ENCODE measurements at regions not wholly inside any gene's neighbourhood (a gene's known extent, or its start where the extent isn't known, plus 50 kb on each side); places are given as distances from the start of the nearest gene placed in this dataset.
"Not testable (repeated sequence)": the region's sequence is repeated elsewhere in the genome, so short reads cannot be mapped to it uniquely, and the experiment has no call there.

- not testable (repeated sequence) for H3K9me3 Mint-ChIP-seq; ATAC-seq (replicated peaks in 1 of 2); H3K4me1 Mint-ChIP-seq (ENCODE audit: low read depth); DNase-seq; H3K36me3 Mint-ChIP-seq (ENCODE audit: insufficient read depth in 2 of 2); H3K4me3 Mint-ChIP-seq; H3K27me3 Mint-ChIP-seq (ENCODE audit: low read depth); H3K27ac Mint-ChIP-seq
These were observed 360.1 kb upstream of the CHORDC1 start for GRCh38 chr11:90582999-90583398.

- Mint-ChIP-seq H3K27ac (no peak overlapping the region), H3K9me3 (peaks cover 4 to 7% of the 10 kb centered on the region in 2 donors), H3K4me3 (no peak overlapping the region), H3K4me1 (ENCODE audit: low read depth) (no peaks in the 10 kb centered on the region), H3K36me3 (ENCODE audit: insufficient read depth in 2 of 2) (no peaks in the 10 kb centered on the region), H3K27me3 (ENCODE audit: low read depth) (no peaks in the 10 kb centered on the region)
- DNase-seq (no peak), ATAC-seq (replicated peaks in 1 of 2) (no peak)
These were observed 341.7 kb upstream of the CHORDC1 start for GRCh38 chr11:90564531-90564930.

GRCh38 chr11:90558328-90558865 is 335.5 kb upstream of the CHORDC1 start:
- Mint-ChIP-seq H3K36me3 (ENCODE audit: insufficient read depth in 2 of 2) (peaks cover 0 to 2% of the 10 kb centered on the region in 2 donors), H3K9me3 (peaks cover 2 to 4% of the 10 kb centered on the region in 2 donors), H3K4me1 (ENCODE audit: low read depth) (no peaks in the 10 kb centered on the region), H3K27ac (no peak overlapping the region), H3K27me3 (ENCODE audit: low read depth) (no peaks in the 10 kb centered on the region), H3K4me3 (no peak overlapping the region)
- ATAC-seq (replicated peaks in 1 of 2): no peak
- no peak for DNase-seq

- Mint-ChIP-seq H3K9me3 (peaks cover 2% of the 10 kb centered on the region in 2 donors), H3K36me3 (ENCODE audit: insufficient read depth in 2 of 2) (peaks cover 0 to 2% of the 10 kb centered on the region in 2 donors), H3K27ac (no peak overlapping the region), H3K4me3 (no peak overlapping the region), H3K4me1 (ENCODE audit: low read depth) (no peaks in the 10 kb centered on the region), H3K27me3 (ENCODE audit: low read depth) (no peaks in the 10 kb centered on the region)
- DNase-seq (no peak), ATAC-seq (replicated peaks in 1 of 2) (no peak)
These were observed 333.8 kb upstream of the CHORDC1 start for GRCh38 chr11:90556606-90557005.

GRCh38 chr11:90556026-90556425 is 333.2 kb upstream of the CHORDC1 start:
- ATAC-seq (replicated peaks in 1 of 2) (no peak), DNase-seq (no peak)
- no peaks in the 10 kb centered on the region for H3K27me3 Mint-ChIP-seq (ENCODE audit: low read depth)
- H3K4me3 Mint-ChIP-seq: no peak overlapping the region
- no peaks in the 10 kb centered on the region for H3K4me1 Mint-ChIP-seq (ENCODE audit: low read depth)
- peaks cover 2% of the 10 kb centered on the region in 2 donors for H3K9me3 Mint-ChIP-seq
- H3K27ac Mint-ChIP-seq: no peak overlapping the region
- peaks cover 0 to 2% of the 10 kb centered on the region in 2 donors for H3K36me3 Mint-ChIP-seq (ENCODE audit: insufficient read depth in 2 of 2)

- Mint-ChIP-seq H3K27ac (no peak overlapping the region), H3K27me3 (ENCODE audit: low read depth) (no peaks in the 10 kb centered on the region), H3K9me3 (peaks cover 2% of the 10 kb centered on the region in 2 donors), H3K4me3 (no peak overlapping the region), H3K36me3 (ENCODE audit: insufficient read depth in 2 of 2) (peaks cover 0 to 2% of the 10 kb centered on the region in 2 donors), H3K4me1 (ENCODE audit: low read depth) (no peaks in the 10 kb centered on the region)
- DNase-seq (no peak), ATAC-seq (replicated peaks in 1 of 2) (no peak)
These were observed 332.6 kb upstream of the CHORDC1 start for GRCh38 chr11:90555477-90555876.

GRCh38 chr11:90542092-90542491 is 319.2 kb upstream of the CHORDC1 start:
- no peak for ATAC-seq (replicated peaks in 1 of 2)
- Mint-ChIP-seq H3K27ac (no peak overlapping the region), H3K4me3 (no peak overlapping the region), H3K27me3 (ENCODE audit: low read depth) (no peaks in the 10 kb centered on the region), H3K4me1 (ENCODE audit: low read depth) (no peaks in the 10 kb centered on the region), H3K36me3 (ENCODE audit: insufficient read depth in 2 of 2) (no peaks in the 10 kb centered on the region), H3K9me3 (no peaks in the 10 kb centered on the region)
- no peak for DNase-seq

- Mint-ChIP-seq H3K9me3 (no peaks in the 10 kb centered on the region), H3K27ac (no peak overlapping the region), H3K4me3 (no peak overlapping the region), H3K4me1 (ENCODE audit: low read depth) (no peaks in the 10 kb centered on the region), H3K36me3 (ENCODE audit: insufficient read depth in 2 of 2) (no peaks in the 10 kb centered on the region), H3K27me3 (ENCODE audit: low read depth) (no peaks in the 10 kb centered on the region)
- ATAC-seq (replicated peaks in 1 of 2) (no peak), DNase-seq (no peak)
These were observed 313.5 kb upstream of the CHORDC1 start for GRCh38 chr11:90536301-90536700.

GRCh38 chr11:90532125-90532524 is 309.3 kb upstream of the CHORDC1 start:
- H3K36me3 Mint-ChIP-seq (ENCODE audit: insufficient read depth in 2 of 2): no peaks in the 10 kb centered on the region
- no peaks in the 10 kb centered on the region for H3K4me1 Mint-ChIP-seq (ENCODE audit: low read depth)
- no peak for ATAC-seq (replicated peaks in 1 of 2)
- DNase-seq: no peak
- H3K9me3 Mint-ChIP-seq: no peaks in the 10 kb centered on the region
- no peaks in the 10 kb centered on the region for H3K27me3 Mint-ChIP-seq (ENCODE audit: low read depth)
- no peak overlapping the region for H3K4me3 Mint-ChIP-seq
- no peak overlapping the region for H3K27ac Mint-ChIP-seq

- DNase-seq (no peak), ATAC-seq (replicated peaks in 1 of 2) (no peak)
- H3K9me3 Mint-ChIP-seq: no peaks in the 10 kb centered on the region
- H3K4me3 Mint-ChIP-seq: no peak overlapping the region
- H3K4me1 Mint-ChIP-seq (ENCODE audit: low read depth): no peaks in the 10 kb centered on the region
- H3K27ac Mint-ChIP-seq: no peak overlapping the region
- H3K36me3 Mint-ChIP-seq (ENCODE audit: insufficient read depth in 2 of 2): peaks cover 0 to 1% of the 10 kb centered on the region in 2 donors
- H3K27me3 Mint-ChIP-seq (ENCODE audit: low read depth): no peaks in the 10 kb centered on the region
These were observed 308.2 kb upstream of the CHORDC1 start for GRCh38 chr11:90531001-90531400.

- H3K4me3 Mint-ChIP-seq: no peak overlapping the region
- H3K9me3 Mint-ChIP-seq: no peaks in the 10 kb centered on the region
- DNase-seq: no peak
- H3K36me3 Mint-ChIP-seq (ENCODE audit: insufficient read depth in 2 of 2): peaks cover 0 to 1% of the 10 kb centered on the region in 2 donors
- ATAC-seq (replicated peaks in 1 of 2): no peak
- no peaks in the 10 kb centered on the region for H3K27me3 Mint-ChIP-seq (ENCODE audit: low read depth)
- H3K4me1 Mint-ChIP-seq (ENCODE audit: low read depth): no peaks in the 10 kb centered on the region
- H3K27ac Mint-ChIP-seq: no peak overlapping the region
These were observed 303.1 kb upstream of the CHORDC1 start for GRCh38 chr11:90525962-90526361.

GRCh38 chr11:90512846-90513245 is 290.0 kb upstream of the CHORDC1 start:
- Mint-ChIP-seq H3K27me3 (ENCODE audit: low read depth) (no peaks in the 10 kb centered on the region), H3K4me1 (ENCODE audit: low read depth) (no peaks in the 10 kb centered on the region), H3K27ac (no peak overlapping the region), H3K36me3 (ENCODE audit: insufficient read depth in 2 of 2) (peaks cover 0 to 1% of the 10 kb centered on the region in 2 donors), H3K9me3 (peaks cover 0 to 3% of the 10 kb centered on the region in 2 donors), H3K4me3 (no peak overlapping the region)
- ATAC-seq (replicated peaks in 1 of 2) (no peak), DNase-seq (no peak)

- ATAC-seq (replicated peaks in 1 of 2): no peak
These were observed 288.0 kb upstream of the CHORDC1 start for GRCh38 chr11:90510839-90511238.

GRCh38 chr11:90500922-90501568 is 278.2 kb upstream of the CHORDC1 start:
- H3K36me3 Mint-ChIP-seq (ENCODE audit: insufficient read depth in 2 of 2): peaks cover 0 to 2% of the 10 kb centered on the region in 2 donors
- H3K27ac Mint-ChIP-seq: no peak overlapping the region
- ATAC-seq (replicated peaks in 1 of 2) (no peak), DNase-seq (no peak)
- no peaks in the 10 kb centered on the region for H3K4me1 Mint-ChIP-seq (ENCODE audit: low read depth)
- peaks cover 5 to 6% of the 10 kb centered on the region in 2 donors for H3K9me3 Mint-ChIP-seq
- H3K4me3 Mint-ChIP-seq: no peak overlapping the region
- H3K27me3 Mint-ChIP-seq (ENCODE audit: low read depth): no peaks in the 10 kb centered on the region

More at GRCh38 chr11:90510839-90511238, 288.0 kb upstream of the CHORDC1 start:
- no peak overlapping the region for H3K4me3 Mint-ChIP-seq
- no peaks in the 10 kb centered on the region for H3K4me1 Mint-ChIP-seq (ENCODE audit: low read depth)
- no peaks in the 10 kb centered on the region for H3K27me3 Mint-ChIP-seq (ENCODE audit: low read depth)
- DNase-seq: no peak
- no peak overlapping the region for H3K27ac Mint-ChIP-seq
- peaks cover 0 to 1% of the 10 kb centered on the region in 2 donors for H3K36me3 Mint-ChIP-seq (ENCODE audit: insufficient read depth in 2 of 2)
- H3K9me3 Mint-ChIP-seq: peaks cover 0 to 3% of the 10 kb centered on the region in 2 donors

All from activated T-cell treated with anti-CD3 and anti-CD28 coated beads, Interleukin-2, amount 50 U/mL, for 72 hours (primary cell).